ENCODE measurements at regions not wholly inside any gene's neighbourhood (a gene's known extent, or its start where the extent isn't known, plus 50 kb on each side); places are given as distances from the start of the nearest gene placed in this dataset.

DNA sequence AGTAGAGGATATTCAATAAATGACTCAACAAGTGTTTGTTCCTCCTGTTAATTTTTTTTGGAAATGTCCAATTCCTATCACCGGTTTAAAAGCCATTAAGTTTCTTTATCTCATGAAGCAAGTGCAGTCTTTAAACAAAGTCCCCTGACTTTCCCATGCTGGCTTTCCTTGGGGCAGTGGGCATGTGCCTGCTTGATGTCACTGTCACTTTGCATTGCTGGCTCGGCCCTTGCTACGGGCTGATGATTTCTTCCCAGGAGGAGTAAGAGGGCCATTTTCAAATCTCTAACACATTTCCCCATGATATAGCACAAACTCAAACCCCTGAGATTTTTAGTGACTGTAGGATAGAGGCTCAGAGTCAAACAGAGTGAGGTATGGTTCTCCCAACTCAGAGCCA lies 275.8 kb upstream of the TENM3 start:
- TF ChIP-seq, protein P1, sequence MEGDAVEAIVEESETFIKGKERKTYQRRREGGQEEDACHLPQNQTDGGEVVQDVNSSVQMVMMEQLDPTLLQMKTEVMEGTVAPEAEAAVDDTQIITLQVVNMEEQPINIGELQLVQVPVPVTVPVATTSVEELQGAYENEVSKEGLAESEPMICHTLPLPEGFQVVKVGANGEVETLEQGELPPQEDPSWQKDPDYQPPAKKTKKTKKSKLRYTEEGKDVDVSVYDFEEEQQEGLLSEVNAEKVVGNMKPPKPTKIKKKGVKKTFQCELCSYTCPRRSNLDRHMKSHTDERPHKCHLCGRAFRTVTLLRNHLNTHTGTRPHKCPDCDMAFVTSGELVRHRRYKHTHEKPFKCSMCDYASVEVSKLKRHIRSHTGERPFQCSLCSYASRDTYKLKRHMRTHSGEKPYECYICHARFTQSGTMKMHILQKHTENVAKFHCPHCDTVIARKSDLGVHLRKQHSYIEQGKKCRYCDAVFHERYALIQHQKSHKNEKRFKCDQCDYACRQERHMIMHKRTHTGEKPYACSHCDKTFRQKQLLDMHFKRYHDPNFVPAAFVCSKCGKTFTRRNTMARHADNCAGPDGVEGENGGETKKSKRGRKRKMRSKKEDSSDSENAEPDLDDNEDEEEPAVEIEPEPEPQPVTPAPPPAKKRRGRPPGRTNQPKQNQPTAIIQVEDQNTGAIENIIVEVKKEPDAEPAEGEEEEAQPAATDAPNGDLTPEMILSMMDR (conservative IDR thresholded peaks at IDR 0.05; ENCODE audit: low read depth, low read length): no peak
- TF ChIP-seq POLR2A (IDR thresholded peaks at IDR 0.05; ENCODE audit: low read depth, low read length) (no peak), RAD21 (IDR thresholded peaks at IDR 0.05; ENCODE audit: low read length) (no peak), SMC3 (IDR thresholded peaks at IDR 0.05; ENCODE audit: low read depth, low read length) (no peak), FOS (IDR thresholded peaks at IDR 0.05; ENCODE audit: low read depth, low read length) (no peak), NFE2L2 (IDR thresholded peaks at IDR 0.05; ENCODE audit: low read depth, low read length) (no peak), RCOR1 (IDR thresholded peaks at IDR 0.05; ENCODE audit: insufficient replicate concordance, low read length) (no peak), BHLHE40 (IDR thresholded peaks at IDR 0.05; ENCODE audit: low read depth, low read length) (no peak), MAZ (IDR thresholded peaks at IDR 0.05; ENCODE audit: borderline replicate concordance, low read depth, low read length) (no peak), MXI1 (IDR thresholded peaks at IDR 0.05; ENCODE audit: borderline replicate concordance, low read depth, low read length) (no peak), CEBPB (IDR thresholded peaks at IDR 0.05; ENCODE audit: low read depth, low read length) (no peak), MAFK (IDR thresholded peaks at IDR 0.05; ENCODE audit: low read depth, low read length) (no peak)
- TF ChIP-seq, protein P2, sequence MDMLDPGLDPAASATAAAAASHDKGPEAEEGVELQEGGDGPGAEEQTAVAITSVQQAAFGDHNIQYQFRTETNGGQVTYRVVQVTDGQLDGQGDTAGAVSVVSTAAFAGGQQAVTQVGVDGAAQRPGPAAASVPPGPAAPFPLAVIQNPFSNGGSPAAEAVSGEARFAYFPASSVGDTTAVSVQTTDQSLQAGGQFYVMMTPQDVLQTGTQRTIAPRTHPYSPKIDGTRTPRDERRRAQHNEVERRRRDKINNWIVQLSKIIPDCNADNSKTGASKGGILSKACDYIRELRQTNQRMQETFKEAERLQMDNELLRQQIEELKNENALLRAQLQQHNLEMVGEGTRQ (IDR thresholded peaks at IDR 0.05; ENCODE audit: low read depth, low read length): no peak
- TF ChIP-seq, protein P3, sequence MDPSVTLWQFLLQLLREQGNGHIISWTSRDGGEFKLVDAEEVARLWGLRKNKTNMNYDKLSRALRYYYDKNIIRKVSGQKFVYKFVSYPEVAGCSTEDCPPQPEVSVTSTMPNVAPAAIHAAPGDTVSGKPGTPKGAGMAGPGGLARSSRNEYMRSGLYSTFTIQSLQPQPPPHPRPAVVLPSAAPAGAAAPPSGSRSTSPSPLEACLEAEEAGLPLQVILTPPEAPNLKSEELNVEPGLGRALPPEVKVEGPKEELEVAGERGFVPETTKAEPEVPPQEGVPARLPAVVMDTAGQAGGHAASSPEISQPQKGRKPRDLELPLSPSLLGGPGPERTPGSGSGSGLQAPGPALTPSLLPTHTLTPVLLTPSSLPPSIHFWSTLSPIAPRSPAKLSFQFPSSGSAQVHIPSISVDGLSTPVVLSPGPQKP (IDR thresholded peaks at IDR 0.05; ENCODE audit: borderline replicate concordance, low read depth, low read length): no peak

Data from IMR-90 (cell line).